ENCODE measurements at regions not wholly inside any gene's neighbourhood (a gene's known extent, or its start where the extent isn't known, plus 50 kb on each side); places are given as distances from the start of the nearest gene placed in this dataset.
"Not testable (repeated sequence)": the region's sequence is repeated elsewhere in the genome, so short reads cannot be mapped to it uniquely, and the experiment has no call there.

DNA sequence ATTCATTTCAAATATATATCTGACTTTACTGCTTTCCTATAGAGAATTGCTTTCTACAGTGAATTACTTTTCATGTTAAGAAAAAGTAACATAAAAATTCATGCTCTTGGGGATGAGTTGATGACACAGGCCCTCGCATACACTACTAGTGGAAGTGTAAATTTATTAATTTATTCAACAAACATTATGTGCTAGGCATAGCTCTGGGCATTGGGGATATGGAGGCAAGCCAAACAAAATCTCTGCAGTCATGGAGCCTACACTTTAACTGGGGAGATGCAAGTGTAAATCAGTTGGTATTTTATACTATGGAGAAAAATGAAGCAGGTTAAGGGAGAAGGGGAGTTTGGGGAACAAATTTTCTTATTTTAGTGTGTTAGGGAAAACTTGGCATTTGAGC is 340.7 kb downstream of the RAP2B start:
- TF ChIP-seq, protein P1, sequence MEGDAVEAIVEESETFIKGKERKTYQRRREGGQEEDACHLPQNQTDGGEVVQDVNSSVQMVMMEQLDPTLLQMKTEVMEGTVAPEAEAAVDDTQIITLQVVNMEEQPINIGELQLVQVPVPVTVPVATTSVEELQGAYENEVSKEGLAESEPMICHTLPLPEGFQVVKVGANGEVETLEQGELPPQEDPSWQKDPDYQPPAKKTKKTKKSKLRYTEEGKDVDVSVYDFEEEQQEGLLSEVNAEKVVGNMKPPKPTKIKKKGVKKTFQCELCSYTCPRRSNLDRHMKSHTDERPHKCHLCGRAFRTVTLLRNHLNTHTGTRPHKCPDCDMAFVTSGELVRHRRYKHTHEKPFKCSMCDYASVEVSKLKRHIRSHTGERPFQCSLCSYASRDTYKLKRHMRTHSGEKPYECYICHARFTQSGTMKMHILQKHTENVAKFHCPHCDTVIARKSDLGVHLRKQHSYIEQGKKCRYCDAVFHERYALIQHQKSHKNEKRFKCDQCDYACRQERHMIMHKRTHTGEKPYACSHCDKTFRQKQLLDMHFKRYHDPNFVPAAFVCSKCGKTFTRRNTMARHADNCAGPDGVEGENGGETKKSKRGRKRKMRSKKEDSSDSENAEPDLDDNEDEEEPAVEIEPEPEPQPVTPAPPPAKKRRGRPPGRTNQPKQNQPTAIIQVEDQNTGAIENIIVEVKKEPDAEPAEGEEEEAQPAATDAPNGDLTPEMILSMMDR (conservative IDR thresholded peaks at IDR 0.05; ENCODE audit: low read length): no peak
- no peak overlapping the region for H3K4me3 ChIP-seq (ENCODE audit: low read length)
- DNase-seq (ENCODE audit: low read depth): no peak

DNA sequence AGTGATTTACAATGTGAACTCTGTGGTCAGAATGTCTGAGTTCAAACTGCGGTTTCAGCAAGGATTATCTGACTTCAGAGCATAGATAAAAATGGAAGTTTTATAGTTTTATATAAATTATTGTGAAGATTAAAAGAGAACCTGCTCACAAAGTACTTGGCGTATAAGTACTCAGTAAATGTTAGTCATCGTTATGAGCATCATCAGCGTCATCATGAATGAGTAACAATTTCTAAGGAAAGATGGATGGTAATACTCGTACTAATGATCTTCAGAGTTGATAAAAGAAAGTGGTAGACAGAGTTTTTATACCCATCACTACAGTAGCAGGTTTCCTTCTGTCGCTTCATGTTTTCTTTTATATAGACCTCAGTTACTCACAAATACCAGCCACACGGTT is 341.8 kb downstream of the RAP2B start:
- TF ChIP-seq, protein P1 (conservative IDR thresholded peaks at IDR 0.05; ENCODE audit: low read length): no peak
- DNase-seq (ENCODE audit: low read depth): no peak
- no peak overlapping the region for H3K4me3 ChIP-seq (ENCODE audit: low read length)

DNA sequence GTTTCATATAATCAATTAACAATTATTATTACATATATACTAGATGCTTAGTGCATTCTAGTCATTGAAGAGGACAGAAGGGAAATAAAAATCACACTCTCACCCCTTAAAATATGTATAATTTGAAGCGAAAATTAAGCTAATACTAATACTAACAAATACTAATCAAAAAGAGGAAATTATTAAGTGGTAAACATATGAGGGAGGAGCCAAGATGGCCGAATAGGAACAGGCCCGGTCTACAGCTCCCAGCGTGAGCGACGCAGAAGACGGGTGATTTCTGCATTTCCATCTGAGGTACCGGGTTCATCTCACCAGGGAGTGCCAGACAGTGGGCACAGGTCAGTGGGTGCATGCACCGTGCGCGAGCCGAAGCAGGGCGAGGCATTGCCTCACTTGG is 344.2 kb downstream of the RAP2B start:
- DNase-seq (ENCODE audit: low read depth); H3K4me3 ChIP-seq (ENCODE audit: low read length): not testable (repeated sequence)

DNA sequence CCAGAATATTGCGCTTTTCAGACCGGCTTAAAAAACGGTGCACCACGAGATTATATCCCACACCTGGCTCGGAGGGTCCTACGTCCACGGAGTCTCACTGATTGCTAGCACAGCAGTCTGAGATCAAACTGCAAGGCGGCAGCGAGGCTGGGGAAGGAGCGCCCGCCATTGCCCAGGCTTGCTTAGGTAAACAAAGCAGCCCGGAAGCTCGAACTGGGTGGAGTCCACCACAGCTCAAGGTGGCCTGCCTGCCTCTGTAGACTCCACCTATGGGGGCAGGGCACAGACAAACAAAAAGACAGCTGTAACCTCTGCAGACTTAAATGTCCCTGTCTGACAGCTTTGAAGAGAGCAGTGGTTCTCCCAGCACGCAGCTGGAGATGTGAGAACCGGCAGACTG is 344.7 kb downstream of the RAP2B start:
- not testable (repeated sequence) for DNase-seq (ENCODE audit: low read depth); H3K4me3 ChIP-seq (ENCODE audit: low read length)

DNA sequence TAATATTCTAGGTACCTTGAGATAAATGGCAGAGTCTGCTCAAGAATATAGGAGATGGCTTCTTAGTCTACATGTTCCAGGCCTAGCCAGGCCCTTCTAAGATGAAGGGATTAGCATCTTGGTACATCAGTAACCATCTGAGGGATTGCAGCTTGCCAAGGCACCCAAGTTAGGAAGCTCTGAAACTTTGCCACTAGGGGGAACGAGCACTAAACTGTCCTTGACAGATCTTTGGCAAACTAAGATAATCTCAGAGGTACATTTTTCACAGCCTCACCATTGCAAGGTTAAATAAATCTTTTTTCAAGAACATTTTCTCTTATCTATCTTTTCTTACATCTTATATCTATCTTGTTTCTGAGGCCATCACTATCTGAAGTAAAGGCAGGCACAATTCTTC is 351.2 kb downstream of the RAP2B start:
- H3K4me3 ChIP-seq (ENCODE audit: low read length): no peak overlapping the region
- DNase-seq (ENCODE audit: low read depth): peak; percentile 8
- TF ChIP-seq, protein P1 (conservative IDR thresholded peaks at IDR 0.05; ENCODE audit: low read length): peak; percentile 37

DNA sequence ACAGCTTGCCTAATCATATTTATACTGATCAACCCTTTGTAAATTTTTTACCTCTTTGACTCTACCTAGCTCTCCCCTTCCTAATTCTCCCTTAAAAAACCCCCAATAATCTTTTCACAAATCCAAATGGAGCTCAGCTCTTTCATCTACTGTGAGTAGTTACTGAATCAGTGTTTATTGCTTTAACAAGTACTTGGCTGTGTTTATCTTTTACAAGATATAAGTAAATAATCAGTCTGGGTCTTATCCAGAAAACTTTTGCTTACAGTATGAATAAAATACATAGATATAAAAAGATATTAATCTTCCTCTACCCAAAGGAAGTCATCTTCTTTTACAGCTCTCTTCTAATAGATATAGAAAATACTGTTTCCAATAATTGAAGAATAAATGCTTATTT is 366.4 kb downstream of the RAP2B start:
- DNase-seq (ENCODE audit: low read depth): no peak
- TF ChIP-seq, protein P1 (conservative IDR thresholded peaks at IDR 0.05; ENCODE audit: low read length): no peak
- H3K4me3 ChIP-seq (ENCODE audit: low read length): no peak overlapping the region

DNA sequence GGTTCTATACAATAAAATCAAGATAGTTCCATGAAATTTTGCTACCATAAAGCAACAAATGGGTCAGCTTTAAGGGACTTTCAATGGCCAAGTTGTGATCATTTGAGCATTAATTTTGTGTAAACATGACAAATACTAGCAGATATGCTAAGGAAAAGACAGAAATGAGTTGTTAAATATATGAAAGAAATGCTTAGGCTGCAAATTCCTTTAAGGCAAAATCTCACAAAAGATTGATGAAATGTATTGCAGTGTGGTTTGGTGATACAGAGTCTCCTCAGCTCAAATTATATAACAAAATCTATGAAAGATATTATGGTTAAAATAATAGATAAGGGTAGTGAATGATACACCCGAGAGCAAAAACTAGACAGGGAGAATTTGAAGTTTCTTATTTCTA is 377.2 kb downstream of the RAP2B start:
- DNase-seq (ENCODE audit: low read depth): no peak
- TF ChIP-seq, protein P1 (conservative IDR thresholded peaks at IDR 0.05; ENCODE audit: low read length): no peak
- no peak overlapping the region for H3K4me3 ChIP-seq (ENCODE audit: low read length)

DNA sequence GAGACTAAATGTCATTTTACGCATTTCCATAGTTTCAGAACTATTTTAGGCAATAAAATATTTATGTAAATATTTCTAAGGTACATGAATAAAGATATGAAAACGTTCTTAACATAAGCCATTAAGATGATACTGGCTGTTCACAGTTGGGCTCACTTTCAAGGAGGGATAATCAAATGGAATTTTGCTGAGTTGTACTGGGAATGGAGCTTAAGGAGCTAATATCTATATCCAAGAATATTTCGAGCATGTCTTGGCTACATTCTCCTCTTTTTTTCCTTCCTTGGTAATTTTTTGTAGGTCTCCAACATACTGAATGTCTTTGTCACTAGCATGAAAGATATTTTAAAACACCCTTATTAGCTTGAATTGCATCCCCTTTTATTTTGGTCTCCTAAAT is 383.4 kb downstream of the RAP2B start:
- TF ChIP-seq, protein P1 (conservative IDR thresholded peaks at IDR 0.05; ENCODE audit: low read length): no peak
- no peak for DNase-seq (ENCODE audit: low read depth)
- no peak overlapping the region for H3K4me3 ChIP-seq (ENCODE audit: low read length)

All from AG10803 (cell line).